ENCODE measurements at regions not wholly inside any gene's neighbourhood (a gene's known extent, or its start where the extent isn't known, plus 50 kb on each side); places are given as distances from the start of the nearest gene placed in this dataset.

DNA sequence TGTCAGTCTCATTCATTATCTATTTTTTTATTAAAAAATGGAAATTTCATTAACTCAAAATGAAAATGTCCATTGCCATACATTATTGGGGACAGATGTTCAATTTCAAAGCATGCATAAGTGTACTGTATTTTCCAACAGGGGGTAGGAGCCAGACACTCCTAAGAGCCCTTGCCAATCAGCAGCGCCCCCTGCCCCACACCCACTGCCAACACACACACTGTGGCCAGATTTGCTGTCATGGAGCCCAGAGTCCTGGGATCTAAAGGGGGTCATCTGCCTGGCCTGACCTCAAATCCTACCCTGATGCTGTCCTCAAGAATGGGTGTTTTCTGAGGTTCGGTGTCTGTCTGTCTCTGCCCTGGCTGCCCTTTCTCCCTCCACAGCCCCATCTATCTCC is 162.2 kb upstream of the TWIST2 start:
- Histone ChIP-seq H3K36me3 (ENCODE audit: insufficient read depth, low read length) (no peaks in the 10 kb centered on the region), H3K4me3 (ENCODE audit: low read length) (no peak overlapping the region), H2AFZ (ENCODE audit: low read length) (no peak overlapping the region), H3K9ac (ENCODE audit: low read length) (no peak overlapping the region), H3K79me2 (ENCODE audit: low read length) (no peaks in the 10 kb centered on the region), H3K9me3 (ENCODE audit: low read length) (no peaks in the 10 kb centered on the region), H4K20me1 (ENCODE audit: insufficient read depth, low read depth, low read length) (no peaks in the 10 kb centered on the region), H3K4me1 (ENCODE audit: low read length) (no peaks in the 10 kb centered on the region), H3K27ac (ENCODE audit: low read length) (no peak overlapping the region), H3K9me2 (replicated peaks; ENCODE audit: insufficient read depth, low read length) (no peaks in the 10 kb centered on the region), H3K27me3 (ENCODE audit: low read length) (peaks cover 2% of the 10 kb centered on the region; the same call in 1 of the 2 replicates), H3K4me2 (ENCODE audit: low read depth, low read length, poor library complexity, severe bottlenecking) (no peak overlapping the region)
- no peak for DNase-seq

DNA sequence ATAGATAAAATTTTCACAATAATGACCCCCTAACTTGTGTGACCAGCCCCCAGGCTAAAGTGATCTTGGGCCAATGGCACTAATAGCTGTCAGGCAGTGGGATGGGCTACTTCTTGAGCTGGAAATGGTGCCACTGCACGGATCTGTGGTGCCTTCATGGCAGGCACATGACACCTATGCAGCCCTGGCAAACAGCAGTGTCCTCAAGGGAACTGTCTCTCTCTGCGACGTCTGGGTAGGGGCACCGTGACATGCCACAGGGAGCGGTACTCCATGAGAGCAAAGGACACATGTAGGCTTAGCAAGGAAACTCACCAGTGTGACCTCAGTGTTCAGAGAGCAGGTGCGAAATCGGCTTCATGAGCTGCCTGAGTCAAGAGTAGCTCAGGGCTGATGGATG is 161.7 kb upstream of the TWIST2 start:
- Histone ChIP-seq H3K9ac (ENCODE audit: low read length) (no peak overlapping the region), H3K4me1 (ENCODE audit: low read length) (no peaks in the 10 kb centered on the region), H3K27ac (ENCODE audit: low read length) (no peak overlapping the region), H3K79me2 (ENCODE audit: low read length) (no peaks in the 10 kb centered on the region), H3K27me3 (ENCODE audit: low read length) (peaks cover 2% of the 10 kb centered on the region; the same call in 1 of the 2 replicates), H3K9me3 (ENCODE audit: low read length) (no peaks in the 10 kb centered on the region), H3K4me2 (ENCODE audit: low read depth, low read length, poor library complexity, severe bottlenecking) (no peak overlapping the region), H4K20me1 (ENCODE audit: insufficient read depth, low read depth, low read length) (no peaks in the 10 kb centered on the region), H2AFZ (ENCODE audit: low read length) (no peak overlapping the region), H3K4me3 (ENCODE audit: low read length) (no peak overlapping the region), H3K9me2 (replicated peaks; ENCODE audit: insufficient read depth, low read length) (no peaks in the 10 kb centered on the region), H3K36me3 (ENCODE audit: insufficient read depth, low read length) (no peaks in the 10 kb centered on the region)
- DNase-seq, result no peak

DNA sequence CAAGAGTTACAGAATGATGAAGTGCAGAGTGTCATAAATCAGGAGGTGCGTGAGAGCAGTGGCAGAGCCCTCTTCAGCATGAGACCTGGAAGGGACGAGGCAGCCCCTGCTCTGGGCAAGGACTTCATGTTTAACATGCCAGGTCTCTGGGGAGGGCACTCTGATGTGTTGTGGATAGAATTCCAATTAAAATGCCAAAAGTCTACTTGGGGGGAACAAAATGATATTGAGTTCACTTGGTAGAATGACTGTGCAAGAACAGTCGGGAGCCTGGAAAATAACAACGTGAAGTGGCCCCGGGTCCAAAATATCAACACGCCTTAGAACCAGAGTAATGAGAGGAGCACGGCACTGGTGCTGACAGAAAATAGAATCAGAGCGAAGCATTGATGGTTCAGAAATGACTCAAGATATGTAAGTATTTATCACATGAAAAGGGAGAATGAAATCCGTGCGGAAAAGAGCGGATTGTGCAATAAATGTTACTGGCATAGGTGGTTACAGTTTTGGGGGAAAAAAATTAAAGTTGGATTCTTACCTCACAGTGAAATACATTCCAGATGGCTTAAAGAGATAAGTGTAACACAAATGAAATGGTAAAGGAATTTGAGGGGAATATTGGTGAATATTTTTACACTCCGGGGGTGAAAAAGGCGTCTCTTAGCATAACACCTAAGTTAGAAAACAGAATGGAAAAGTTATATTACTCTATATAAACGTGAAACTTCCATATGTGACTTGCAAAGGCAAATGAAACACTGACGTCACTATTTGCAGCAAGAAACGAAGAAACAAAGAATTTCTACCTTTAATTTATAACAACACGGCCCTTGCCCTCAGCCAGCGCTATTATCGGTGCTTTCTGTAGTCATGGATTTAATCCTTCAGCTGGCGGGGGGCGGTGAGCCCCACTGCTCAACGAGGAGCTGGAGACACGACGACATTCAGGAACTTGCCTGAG is 159.4 kb upstream of the TWIST2 start:
- Histone ChIP-seq H3K4me2 (ENCODE audit: low read depth, low read length, poor library complexity, severe bottlenecking) (no peak overlapping the region), H3K9me2 (replicated peaks; ENCODE audit: insufficient read depth, low read length) (no peaks in the 10 kb centered on the region), H3K79me2 (ENCODE audit: low read length) (no peaks in the 10 kb centered on the region), H4K20me1 (ENCODE audit: insufficient read depth, low read depth, low read length) (no peaks in the 10 kb centered on the region), H3K4me1 (ENCODE audit: low read length) (no peaks in the 10 kb centered on the region), H3K9me3 (ENCODE audit: low read length) (no peaks in the 10 kb centered on the region), H3K36me3 (ENCODE audit: insufficient read depth, low read length) (no peaks in the 10 kb centered on the region), H2AFZ (ENCODE audit: low read length) (no peak overlapping the region), H3K27me3 (ENCODE audit: low read length) (peaks cover 2% of the 10 kb centered on the region; the same call in 1 of the 2 replicates), H3K27ac (ENCODE audit: low read length) (no peak overlapping the region), H3K9ac (ENCODE audit: low read length) (no peak overlapping the region), H3K4me3 (ENCODE audit: low read length) (no peak overlapping the region)
- DNase-seq, result no peak

DNA sequence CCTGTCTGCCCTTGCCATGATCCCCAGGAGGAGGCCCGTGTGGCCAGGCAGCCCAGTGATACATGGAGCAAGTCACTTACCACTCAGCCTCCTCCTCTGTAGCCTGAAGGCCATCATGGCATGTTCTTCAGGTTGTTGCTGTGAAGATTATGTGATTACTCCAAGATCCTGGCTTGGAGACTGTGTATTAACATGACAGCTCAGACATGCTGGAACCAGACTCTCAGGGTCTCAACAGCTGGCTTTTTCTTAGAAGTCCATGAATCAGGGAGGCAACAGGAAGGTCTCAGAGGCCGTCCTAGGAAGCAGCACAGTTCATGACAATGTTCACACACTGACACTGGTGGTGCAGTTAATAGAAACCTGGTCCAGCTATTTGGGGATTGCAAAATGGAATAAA is 158.6 kb upstream of the TWIST2 start:
- Histone ChIP-seq H3K9me2 (replicated peaks; ENCODE audit: insufficient read depth, low read length) (no peaks in the 10 kb centered on the region), H4K20me1 (ENCODE audit: insufficient read depth, low read depth, low read length) (no peaks in the 10 kb centered on the region), H3K36me3 (ENCODE audit: insufficient read depth, low read length) (no peaks in the 10 kb centered on the region), H3K27me3 (ENCODE audit: low read length) (peaks cover 2% of the 10 kb centered on the region; the same call in 1 of the 2 replicates), H3K79me2 (ENCODE audit: low read length) (no peaks in the 10 kb centered on the region), H2AFZ (ENCODE audit: low read length) (no peak overlapping the region), H3K4me2 (ENCODE audit: low read depth, low read length, poor library complexity, severe bottlenecking) (no peak overlapping the region), H3K9me3 (ENCODE audit: low read length) (no peaks in the 10 kb centered on the region), H3K4me3 (ENCODE audit: low read length) (no peak overlapping the region), H3K4me1 (ENCODE audit: low read length) (no peaks in the 10 kb centered on the region), H3K27ac (ENCODE audit: low read length) (no peak overlapping the region), H3K9ac (ENCODE audit: low read length) (no peak overlapping the region)
- DNase-seq, result no peak

DNA sequence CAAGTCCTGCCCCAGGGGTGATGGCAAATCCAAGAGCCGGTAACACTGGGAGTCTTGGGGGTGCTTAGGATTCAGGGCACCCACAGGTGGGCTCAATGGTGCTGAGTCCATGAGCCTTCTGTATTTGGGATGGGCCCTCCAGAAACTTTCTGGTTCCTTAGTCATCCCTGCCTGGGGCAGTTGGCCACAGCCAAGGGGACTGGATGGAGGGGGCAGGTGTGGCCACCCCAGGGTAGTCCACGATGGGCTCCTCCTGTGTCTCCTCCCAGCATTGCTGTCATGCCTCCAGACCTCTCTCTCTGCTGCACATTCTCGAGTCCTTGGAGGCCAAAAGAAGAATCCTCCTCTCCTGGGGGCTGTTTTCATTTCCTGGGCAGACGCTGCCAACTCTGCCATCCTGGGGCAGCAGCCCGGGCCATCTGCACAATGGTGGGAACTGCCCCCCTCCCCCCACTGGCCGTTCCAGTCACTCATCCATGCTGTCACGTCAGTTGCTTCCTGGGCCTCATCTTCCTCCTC is 158.0 kb upstream of the TWIST2 start:
- Histone ChIP-seq H3K4me2 (ENCODE audit: low read depth, low read length, poor library complexity, severe bottlenecking) (no peak overlapping the region), H3K9ac (ENCODE audit: low read length) (no peak overlapping the region), H3K9me2 (replicated peaks; ENCODE audit: insufficient read depth, low read length) (no peaks in the 10 kb centered on the region), H3K79me2 (ENCODE audit: low read length) (no peaks in the 10 kb centered on the region), H3K36me3 (ENCODE audit: insufficient read depth, low read length) (no peaks in the 10 kb centered on the region), H3K27me3 (ENCODE audit: low read length) (no peaks in the 10 kb centered on the region; the same call in 1 of the 2 replicates), H2AFZ (ENCODE audit: low read length) (no peak overlapping the region), H4K20me1 (ENCODE audit: insufficient read depth, low read depth, low read length) (no peaks in the 10 kb centered on the region), H3K4me1 (ENCODE audit: low read length) (no peaks in the 10 kb centered on the region), H3K9me3 (ENCODE audit: low read length) (no peaks in the 10 kb centered on the region), H3K27ac (ENCODE audit: low read length) (no peak overlapping the region), H3K4me3 (ENCODE audit: low read length) (no peak overlapping the region)
- no peak for DNase-seq

DNA sequence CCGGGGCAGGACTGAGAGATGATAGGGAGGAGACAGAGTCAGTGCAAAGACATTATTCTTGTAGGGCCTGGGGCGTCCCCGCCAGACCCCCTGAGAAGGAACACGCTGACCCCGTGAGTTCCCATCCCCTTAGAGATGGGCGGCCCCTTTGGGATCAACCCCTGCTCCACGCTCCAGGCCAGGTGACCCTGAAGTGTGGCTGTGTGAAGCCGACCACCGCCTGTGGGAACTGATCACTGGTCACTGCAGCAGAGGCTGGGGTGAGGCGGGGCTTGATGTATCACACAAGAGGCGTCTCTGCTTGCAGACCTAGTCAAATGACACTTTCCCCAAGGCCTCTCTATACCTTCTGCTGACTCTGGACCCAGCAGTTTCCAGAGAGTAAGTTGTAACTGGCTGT is 157.4 kb upstream of the TWIST2 start:
- H2AFZ ChIP-seq (ENCODE audit: low read length), result no peak overlapping the region
- H3K4me1 ChIP-seq (ENCODE audit: low read length), result no peaks in the 10 kb centered on the region
- H3K9me2 ChIP-seq (replicated peaks; ENCODE audit: insufficient read depth, low read length), result no peaks in the 10 kb centered on the region
- no peak overlapping the region for H3K4me2 ChIP-seq (ENCODE audit: low read depth, low read length, poor library complexity, severe bottlenecking)
- no peaks in the 10 kb centered on the region; the same call in 1 of the 2 replicates for H3K27me3 ChIP-seq (ENCODE audit: low read length)
- H3K79me2 ChIP-seq (ENCODE audit: low read length), result no peaks in the 10 kb centered on the region
- no peaks in the 10 kb centered on the region for H4K20me1 ChIP-seq (ENCODE audit: insufficient read depth, low read depth, low read length)
- H3K27ac ChIP-seq (ENCODE audit: low read length), result no peak overlapping the region
- no peak for DNase-seq
- no peaks in the 10 kb centered on the region for H3K36me3 ChIP-seq (ENCODE audit: insufficient read depth, low read length)
- H3K9me3 ChIP-seq (ENCODE audit: low read length), result no peaks in the 10 kb centered on the region
- no peak overlapping the region for H3K4me3 ChIP-seq (ENCODE audit: low read length)
- H3K9ac ChIP-seq (ENCODE audit: low read length), result no peak overlapping the region

DNA sequence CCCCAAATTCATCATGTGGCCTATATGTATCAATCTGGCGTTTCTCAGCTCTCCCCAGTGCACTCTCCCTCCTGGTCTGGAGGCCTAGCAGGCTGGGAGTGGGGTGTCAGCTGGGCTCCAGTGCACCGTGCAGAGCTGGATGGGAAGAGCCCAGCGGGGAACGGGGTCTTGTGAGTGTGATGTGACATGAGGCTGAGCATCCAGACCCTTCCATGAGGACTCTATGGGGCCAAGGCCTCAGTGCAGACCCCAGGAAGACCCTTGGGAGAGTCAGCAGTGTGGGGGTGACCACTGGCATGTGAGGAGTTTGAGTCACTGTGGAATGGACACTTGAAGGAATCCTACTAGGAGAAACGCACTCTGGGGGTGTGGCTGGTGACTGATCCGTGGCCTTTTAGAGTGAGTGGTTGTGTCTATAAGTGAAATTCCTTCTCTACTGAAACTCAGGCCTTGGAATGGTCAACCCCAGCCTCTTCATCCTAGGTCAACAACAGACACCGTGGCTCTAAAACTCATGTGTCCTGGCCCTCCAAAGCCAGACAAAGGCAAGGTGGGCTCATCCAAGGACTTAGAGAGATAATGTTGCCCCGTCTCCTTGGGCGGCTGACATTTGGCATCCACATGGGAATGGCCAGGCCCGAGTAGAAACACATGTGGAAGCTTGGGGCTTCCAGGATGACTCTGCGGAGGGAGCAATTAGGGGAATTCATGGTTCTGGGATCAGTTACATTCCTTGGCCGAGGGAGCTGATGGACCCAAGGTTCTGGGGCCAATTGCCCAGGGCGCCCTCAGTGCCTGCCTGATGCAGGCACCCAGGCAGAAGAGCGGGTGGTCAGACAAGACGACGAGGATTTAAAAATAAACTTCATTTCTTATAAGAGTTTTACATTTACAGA is 156.0 kb upstream of the TWIST2 start:
- DNase-seq, result no peak

DNA sequence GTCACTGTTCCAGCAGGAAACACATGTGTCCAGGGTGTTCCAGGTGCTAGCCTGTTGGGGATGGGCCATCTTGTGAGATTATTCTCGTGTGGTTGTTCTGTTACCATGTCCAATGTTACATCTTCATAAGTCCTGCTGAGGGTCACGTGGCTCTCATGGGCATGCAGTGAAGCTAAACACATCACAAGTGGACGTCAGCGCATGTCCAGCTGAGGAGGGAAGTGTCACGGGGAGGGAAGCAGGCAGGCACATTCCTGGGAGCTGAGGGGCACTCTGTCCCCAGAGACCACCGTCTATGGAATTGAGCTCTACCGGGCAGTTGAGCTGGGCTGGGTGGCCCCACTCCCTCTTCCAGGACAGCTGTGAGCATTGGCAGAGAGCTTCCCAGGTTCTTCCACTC is 155.3 kb upstream of the TWIST2 start:
- Histone ChIP-seq H2AFZ (ENCODE audit: low read length) (no peak overlapping the region), H3K36me3 (ENCODE audit: insufficient read depth, low read length) (no peaks in the 10 kb centered on the region), H3K79me2 (ENCODE audit: low read length) (no peaks in the 10 kb centered on the region), H3K9me2 (replicated peaks; ENCODE audit: insufficient read depth, low read length) (no peaks in the 10 kb centered on the region), H3K4me2 (ENCODE audit: low read depth, low read length, poor library complexity, severe bottlenecking) (no peak overlapping the region), H3K27ac (ENCODE audit: low read length) (no peak overlapping the region), H3K4me1 (ENCODE audit: low read length) (no peaks in the 10 kb centered on the region), H3K4me3 (ENCODE audit: low read length) (no peak overlapping the region), H4K20me1 (ENCODE audit: insufficient read depth, low read depth, low read length) (no peaks in the 10 kb centered on the region), H3K9ac (ENCODE audit: low read length) (no peak overlapping the region), H3K27me3 (ENCODE audit: low read length) (no peaks in the 10 kb centered on the region; the same call in 1 of the 2 replicates), H3K9me3 (ENCODE audit: low read length) (no peaks in the 10 kb centered on the region)
- no peak for DNase-seq

More for the DNA sequence above, 156.0 kb upstream of the TWIST2 start:
- Histone ChIP-seq H3K27me3 (ENCODE audit: low read length) (no peaks in the 10 kb centered on the region; the same call in 1 of the 2 replicates), H3K4me2 (ENCODE audit: low read depth, low read length, poor library complexity, severe bottlenecking) (no peak overlapping the region), H3K4me3 (ENCODE audit: low read length) (no peak overlapping the region), H3K9me2 (replicated peaks; ENCODE audit: insufficient read depth, low read length) (no peaks in the 10 kb centered on the region), H3K9me3 (ENCODE audit: low read length) (no peaks in the 10 kb centered on the region), H3K27ac (ENCODE audit: low read length) (no peak overlapping the region), H4K20me1 (ENCODE audit: insufficient read depth, low read depth, low read length) (no peaks in the 10 kb centered on the region), H3K79me2 (ENCODE audit: low read length) (no peaks in the 10 kb centered on the region), H2AFZ (ENCODE audit: low read length) (no peak overlapping the region), H3K9ac (ENCODE audit: low read length) (no peak overlapping the region), H3K4me1 (ENCODE audit: low read length) (no peaks in the 10 kb centered on the region), H3K36me3 (ENCODE audit: insufficient read depth, low read length) (no peaks in the 10 kb centered on the region)

All from Karpas-422 (cell line).